ENCODE measurements at regions not wholly inside any gene's neighbourhood (a gene's known extent, or its start where the extent isn't known, plus 50 kb on each side); places are given as distances from the start of the nearest gene placed in this dataset.

- Histone ChIP-seq H3K4me3 (ENCODE audit: low read length) (no peak overlapping the region), H3K27me3 (ENCODE audit: control insufficient read depth, low read length) (no peaks in the 10 kb centered on the region), H3K4me2 (ENCODE audit: low read length) (no peak overlapping the region), H3K27ac (ENCODE audit: low read depth, low read length) (no peak overlapping the region), H3K4me1 (ENCODE audit: control insufficient read depth, low read length) (no peaks in the 10 kb centered on the region), H3K9me3 (ENCODE audit: control insufficient read depth, insufficient read depth, low read length) (no peaks in the 10 kb centered on the region), H3K9me2 (replicated peaks; ENCODE audit: control insufficient read depth, low read length) (no peaks in the 10 kb centered on the region), H3K36me3 (ENCODE audit: control insufficient read depth, low read length) (no peaks in the 10 kb centered on the region), H3F3A (ENCODE audit: control insufficient read depth, insufficient read depth) (no peaks in the 10 kb centered on the region), H4K20me1 (ENCODE audit: control insufficient read depth, insufficient read depth, low read depth, low read length) (no peaks in the 10 kb centered on the region), H3K79me2 (ENCODE audit: control insufficient read depth, low read length) (no peaks in the 10 kb centered on the region)
- TF ChIP-seq EZH2phosphoT487 (IDR thresholded peaks at IDR 0.05; ENCODE audit: borderline replicate concordance, low read length) (no peak), CTCF (IDR thresholded peaks at IDR 0.05; ENCODE audit: low read depth, low read length, poor library complexity, severe bottlenecking) (no peak)
Observed at GRCh38 chr13:103312467-103312866, 246.2 kb upstream of the SLC10A2 start.

GRCh38 chr13:103308667-103309066, 242.4 kb upstream of the SLC10A2 start:
- Histone ChIP-seq H3F3A (ENCODE audit: control insufficient read depth, insufficient read depth) (no peaks in the 10 kb centered on the region), H3K27ac (ENCODE audit: low read depth, low read length) (no peak overlapping the region), H3K9me2 (replicated peaks; ENCODE audit: control insufficient read depth, low read length) (no peaks in the 10 kb centered on the region), H3K9me3 (ENCODE audit: control insufficient read depth, insufficient read depth, low read length) (no peaks in the 10 kb centered on the region), H3K79me2 (ENCODE audit: control insufficient read depth, low read length) (no peaks in the 10 kb centered on the region), H3K36me3 (ENCODE audit: control insufficient read depth, low read length) (no peaks in the 10 kb centered on the region), H3K4me1 (ENCODE audit: control insufficient read depth, low read length) (no peaks in the 10 kb centered on the region), H3K4me2 (ENCODE audit: low read length) (no peak overlapping the region), H4K20me1 (ENCODE audit: control insufficient read depth, insufficient read depth, low read depth, low read length) (no peaks in the 10 kb centered on the region), H3K4me3 (ENCODE audit: low read length) (no peak overlapping the region), H3K27me3 (ENCODE audit: control insufficient read depth, low read length) (no peaks in the 10 kb centered on the region)
- TF ChIP-seq EZH2phosphoT487 (IDR thresholded peaks at IDR 0.05; ENCODE audit: borderline replicate concordance, low read length) (no peak), CTCF (IDR thresholded peaks at IDR 0.05; ENCODE audit: low read depth, low read length, poor library complexity, severe bottlenecking) (no peak)

GRCh38 chr13:103306163-103306562, 239.9 kb upstream of the SLC10A2 start:
- TF ChIP-seq EZH2phosphoT487 (IDR thresholded peaks at IDR 0.05; ENCODE audit: borderline replicate concordance, low read length) (no peak), CTCF (IDR thresholded peaks at IDR 0.05; ENCODE audit: low read depth, low read length, poor library complexity, severe bottlenecking) (no peak)
- Histone ChIP-seq H3K36me3 (ENCODE audit: control insufficient read depth, low read length) (no peaks in the 10 kb centered on the region), H3F3A (ENCODE audit: control insufficient read depth, insufficient read depth) (no peaks in the 10 kb centered on the region), H3K9me3 (ENCODE audit: control insufficient read depth, insufficient read depth, low read length) (no peaks in the 10 kb centered on the region), H3K79me2 (ENCODE audit: control insufficient read depth, low read length) (no peaks in the 10 kb centered on the region), H3K9me2 (replicated peaks; ENCODE audit: control insufficient read depth, low read length) (no peaks in the 10 kb centered on the region), H3K27me3 (ENCODE audit: control insufficient read depth, low read length) (no peaks in the 10 kb centered on the region), H3K27ac (ENCODE audit: low read depth, low read length) (no peak overlapping the region), H3K4me1 (ENCODE audit: control insufficient read depth, low read length) (no peaks in the 10 kb centered on the region), H4K20me1 (ENCODE audit: control insufficient read depth, insufficient read depth, low read depth, low read length) (no peaks in the 10 kb centered on the region), H3K4me2 (ENCODE audit: low read length) (no peak overlapping the region), H3K4me3 (ENCODE audit: low read length) (no peak overlapping the region)
